Effector memory CD8-positive, alpha-beta T cell (primary cell): ENCODE measurements at regions not wholly inside any gene's neighbourhood (a gene's known extent, or its start where the extent isn't known, plus 50 kb on each side); places are given as distances from the start of the nearest gene placed in this dataset.
"Not testable (repeated sequence)": the region's sequence is repeated elsewhere in the genome, so short reads cannot be mapped to it uniquely, and the experiment has no call there.

Experiments
- ATAC-seq: fragments of 150-1000 bp; cut with Tn5 transposase; replicated peaks from 2 replicates; pipeline ENCODE4 v1.10.0; 2021; ENCODE audit warnings: mild to moderate bottlenecking, moderate library complexity
- DNase-seq, 3 experiments: peaks; one replicate each; pipeline ENCODE4 v3.0.0; 2021
- H3K27ac Mint-ChIP-seq, 2 donors: one replicate each; pipeline ENCODE4 v1.8.0; 2022; ENCODE audit warnings: mild to moderate bottlenecking in 2 of 2, mixed read lengths in 2 of 2, moderate library complexity in 2 of 2
- H3K27me3 Mint-ChIP-seq, 2 donors: one replicate each; pipeline ENCODE4 v1.8.0; 2022; ENCODE audit warnings: mixed read lengths in 2 of 2
- H3K36me3 Mint-ChIP-seq: one replicate; pipeline ENCODE4 v1.8.0; 2022; ENCODE audit warnings: mild to moderate bottlenecking, moderate library complexity, mixed read lengths; ENCODE audit not compliant: insufficient read depth
- H3K4me1 Mint-ChIP-seq, 2 donors: one replicate each; pipeline ENCODE4 v1.8.0; 2022; ENCODE audit warnings: low read depth in 2 of 2, mixed read lengths in 2 of 2
- H3K4me3 Mint-ChIP-seq, 2 donors: one replicate each; pipeline ENCODE4 v1.8.0; 2022; ENCODE audit warnings: mild to moderate bottlenecking in 2 of 2, mixed read lengths in 2 of 2, moderate library complexity in 2 of 2
- H3K9me3 Mint-ChIP-seq, 2 donors: one replicate each; pipeline ENCODE4 v1.8.0; 2022; ENCODE audit warnings: mixed read lengths in 2 of 2

DNA sequence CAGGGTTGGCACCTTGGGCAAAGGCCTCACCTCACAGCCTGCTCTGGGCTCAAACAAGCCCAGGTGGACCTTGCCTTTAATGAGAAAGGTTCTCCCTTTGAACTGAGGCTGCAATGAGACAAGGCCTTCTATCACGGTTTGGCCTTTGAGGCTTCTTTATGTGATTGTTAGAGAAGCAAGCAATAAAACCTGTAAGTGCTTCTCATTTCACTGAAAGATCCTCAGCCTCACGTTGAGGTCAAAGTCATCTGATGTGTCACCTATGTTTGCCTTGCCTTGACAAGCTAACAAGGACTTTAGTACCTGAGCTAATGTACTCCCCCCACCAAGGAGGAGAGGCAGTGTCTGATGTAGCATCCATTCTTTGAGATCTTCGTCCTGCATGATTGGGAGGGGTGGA lies 155.9 kb upstream of the RBM19 start:
- ATAC-seq, result no peak
- H3K27ac Mint-ChIP-seq, result no peak overlapping the region
- H3K4me3 Mint-ChIP-seq, result no peak overlapping the region

DNA sequence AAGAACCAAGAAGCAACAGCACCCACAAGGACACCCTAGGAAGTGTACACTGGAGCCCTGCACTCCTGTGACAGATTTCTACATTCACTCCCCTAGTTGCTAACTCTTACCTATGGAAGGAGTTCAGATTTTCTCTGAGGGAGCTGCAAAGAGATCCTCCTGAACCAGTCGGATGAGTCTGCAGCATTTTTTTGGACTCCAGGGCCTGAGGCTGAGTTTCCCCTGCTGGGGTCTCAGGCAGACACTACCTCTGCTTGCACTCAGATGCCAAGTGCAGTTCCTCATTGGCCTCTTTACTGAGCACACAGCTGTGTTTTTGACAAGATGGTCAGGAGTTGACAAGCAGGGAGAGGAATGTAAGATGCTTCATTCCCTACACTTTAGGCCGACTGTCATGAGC lies 153.2 kb upstream of the RBM19 start:
- Mint-ChIP-seq H3K36me3 (no peaks in the 10 kb centered on the region), H3K9me3 (no peaks in the 10 kb centered on the region), H3K4me3 (no peak overlapping the region), H3K27me3 (no peaks in the 10 kb centered on the region), H3K27ac (no peak overlapping the region), H3K4me1 (no peaks in the 10 kb centered on the region)
- no peak for ATAC-seq
- DNase-seq, result no peak

More for the DNA sequence above, 155.9 kb upstream of the RBM19 start:
- H3K27me3 Mint-ChIP-seq, result no peaks in the 10 kb centered on the region
- H3K9me3 Mint-ChIP-seq, result no peaks in the 10 kb centered on the region
- no peak for DNase-seq
- H3K4me1 Mint-ChIP-seq, result no peaks in the 10 kb centered on the region
- no peaks in the 10 kb centered on the region for H3K36me3 Mint-ChIP-seq

DNA sequence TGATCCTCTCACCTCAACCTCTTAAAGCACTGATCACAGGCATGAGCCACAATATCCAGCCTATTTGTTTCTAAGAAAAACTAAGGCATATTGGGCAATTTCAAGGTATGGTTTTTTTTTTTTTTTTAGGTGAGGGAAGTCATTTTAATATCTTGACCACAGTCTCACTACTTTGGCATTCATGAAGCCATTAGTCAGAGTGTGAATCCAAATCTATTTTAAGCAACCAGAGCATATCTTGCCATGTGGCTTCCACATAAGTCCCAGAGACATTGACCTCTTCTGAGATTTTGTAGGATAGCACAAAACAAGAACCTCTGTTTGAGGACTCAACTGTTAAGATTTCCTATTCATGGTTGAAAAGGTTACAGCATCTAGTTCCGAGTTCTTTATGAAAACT lies 130.3 kb upstream of the RBM19 start:
- Mint-ChIP-seq H3K36me3 (no peaks in the 10 kb centered on the region), H3K27ac (no peak overlapping the region), H3K4me1 (no peaks in the 10 kb centered on the region), H3K4me3 (no peak overlapping the region), H3K27me3 (no peaks in the 10 kb centered on the region), H3K9me3 (peaks cover 0 to 4% of the 10 kb centered on the region in 2 donors)
- DNase-seq (no peak), ATAC-seq (no peak)

DNA sequence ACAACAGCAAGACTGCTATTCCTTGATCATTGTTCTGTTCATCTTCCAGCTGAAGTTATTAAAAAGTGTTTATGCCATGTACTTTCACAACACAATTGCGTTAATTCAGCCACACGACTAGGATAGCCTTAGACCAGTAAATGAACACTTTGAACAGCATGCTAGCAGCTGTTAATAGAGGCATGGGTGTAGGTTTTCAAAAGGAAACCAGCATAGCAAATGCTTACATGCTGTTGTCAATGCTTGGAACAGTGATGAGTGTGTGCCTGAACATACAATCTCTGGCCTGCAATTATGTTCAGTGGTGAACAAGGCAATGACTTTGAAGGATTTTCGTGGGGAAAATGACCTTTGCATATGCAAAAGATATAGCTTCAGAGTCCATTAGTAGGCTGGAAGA lies 127.4 kb upstream of the RBM19 start:
- Mint-ChIP-seq H3K9me3 (peaks cover 0 to 2% of the 10 kb centered on the region in 2 donors), H3K27ac (no peak overlapping the region), H3K4me1 (no peaks in the 10 kb centered on the region)

DNA sequence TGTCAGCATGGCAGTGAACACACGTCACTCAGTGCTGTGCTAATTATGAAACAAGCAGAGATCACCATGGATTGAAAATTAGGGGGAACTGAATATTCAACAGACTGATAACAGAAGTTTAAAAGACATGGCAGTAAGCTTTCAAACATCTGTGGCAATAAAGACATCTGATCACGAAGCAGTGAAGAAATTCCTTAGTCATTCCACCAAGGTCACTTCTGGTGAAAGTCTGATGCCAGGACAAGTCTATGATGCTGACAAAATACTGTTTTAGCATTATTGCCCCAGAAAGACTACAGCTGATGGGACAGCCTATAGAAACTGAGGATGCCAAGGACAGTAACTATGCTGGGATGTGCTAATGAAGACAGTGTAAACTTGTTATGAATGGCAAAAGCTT lies 126.9 kb upstream of the RBM19 start:
- Mint-ChIP-seq H3K36me3 (no peaks in the 10 kb centered on the region), H3K9me3 (peaks cover 0 to 2% of the 10 kb centered on the region in 2 donors), H3K4me1 (no peaks in the 10 kb centered on the region), H3K27me3 (no peaks in the 10 kb centered on the region), H3K4me3 (no peak overlapping the region), H3K27ac (no peak overlapping the region)
- no peak for DNase-seq
- ATAC-seq, result no peak

More for the DNA sequence above, 127.4 kb upstream of the RBM19 start:
- H3K27me3 Mint-ChIP-seq, result no peaks in the 10 kb centered on the region
- no peak overlapping the region for H3K4me3 Mint-ChIP-seq
- DNase-seq (no peak), ATAC-seq (no peak)
- no peaks in the 10 kb centered on the region for H3K36me3 Mint-ChIP-seq

DNA sequence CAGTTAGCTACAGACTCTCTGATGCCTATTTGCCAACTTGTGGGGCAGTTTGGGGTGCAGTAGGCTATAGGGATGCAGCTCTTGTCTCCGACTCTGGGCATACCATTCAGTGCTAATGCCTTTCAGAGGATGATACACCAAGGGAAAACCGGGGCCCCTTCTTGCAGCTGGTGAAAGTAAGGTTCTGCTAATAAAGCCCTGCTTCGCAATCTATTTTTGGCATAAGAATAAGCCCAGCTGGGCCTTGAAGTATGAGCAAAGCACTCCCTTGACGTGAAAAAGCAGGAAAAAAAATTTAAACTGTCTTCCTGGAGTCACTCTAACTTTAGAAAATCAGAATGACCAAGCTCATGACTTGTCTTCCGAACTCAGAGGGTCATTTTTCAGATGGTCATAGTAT lies 124.1 kb upstream of the RBM19 start:
- no peaks in the 10 kb centered on the region for H3K4me1 Mint-ChIP-seq
- peaks cover 0 to 2% of the 10 kb centered on the region in 2 donors for H3K9me3 Mint-ChIP-seq
- DNase-seq (no peak), ATAC-seq (no peak)
- no peaks in the 10 kb centered on the region for H3K27me3 Mint-ChIP-seq
- no peak overlapping the region for H3K4me3 Mint-ChIP-seq
- no peak overlapping the region for H3K27ac Mint-ChIP-seq
- H3K36me3 Mint-ChIP-seq, result no peaks in the 10 kb centered on the region

DNA sequence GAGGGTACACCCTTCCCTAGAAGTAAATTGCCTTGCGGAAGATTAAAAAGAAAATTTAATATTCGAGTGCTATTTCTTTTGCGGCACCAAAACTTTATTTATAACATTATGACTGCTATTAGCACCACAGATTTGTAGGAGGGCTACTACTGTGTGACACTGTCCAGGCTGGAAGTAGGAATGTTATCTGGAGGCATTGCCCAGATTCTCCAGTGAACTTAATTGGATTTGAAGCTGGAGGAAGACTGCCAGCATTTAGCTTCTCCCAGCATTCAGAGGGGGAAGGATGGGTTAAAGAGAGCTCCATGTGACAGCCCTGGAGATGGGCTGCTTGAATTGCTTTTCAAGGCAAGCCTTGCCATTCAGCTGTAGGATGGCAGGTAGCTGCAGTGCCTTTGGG lies 107.0 kb upstream of the RBM19 start:
- H3K27ac Mint-ChIP-seq, result no peak overlapping the region
- DNase-seq (no peak), ATAC-seq (no peak)
- no peak overlapping the region for H3K4me3 Mint-ChIP-seq
- H3K9me3 Mint-ChIP-seq, result peaks cover 0 to 2% of the 10 kb centered on the region in 2 donors
- peaks cover 6 to 42% of the 10 kb centered on the region in 2 donors for H3K27me3 Mint-ChIP-seq
- H3K36me3 Mint-ChIP-seq, result no peaks in the 10 kb centered on the region
- no peaks in the 10 kb centered on the region for H3K4me1 Mint-ChIP-seq

DNA sequence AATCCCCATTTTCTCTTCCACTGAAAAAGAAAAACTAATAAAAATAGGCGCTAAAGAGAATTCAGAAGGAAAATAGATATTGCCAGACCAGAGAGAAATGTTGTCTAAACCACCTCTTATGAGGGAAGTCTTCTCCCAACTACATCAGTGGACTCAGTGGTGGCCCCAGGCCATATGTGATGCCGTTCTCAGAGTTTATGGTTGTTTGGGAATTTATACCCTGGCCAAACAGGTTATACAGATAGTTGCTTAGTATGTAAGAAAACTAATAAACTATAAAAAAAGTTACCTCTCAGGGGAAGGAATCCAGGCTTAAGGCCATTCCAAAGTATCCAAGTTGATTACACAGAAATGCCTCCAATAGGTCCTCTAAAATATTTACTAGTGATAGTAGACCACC lies 103.4 kb upstream of the RBM19 start:
- Mint-ChIP-seq H3K9me3 (peaks cover 0 to 5% of the 10 kb centered on the region in 2 donors), H3K4me1 (no peaks in the 10 kb centered on the region), H3K36me3 (no peaks in the 10 kb centered on the region), H3K27me3 (peaks cover 18 to 46% of the 10 kb centered on the region in 2 donors), H3K4me3 (no peak overlapping the region), H3K27ac (no peak overlapping the region)
- DNase-seq (no peak), ATAC-seq (no peak)

DNA sequence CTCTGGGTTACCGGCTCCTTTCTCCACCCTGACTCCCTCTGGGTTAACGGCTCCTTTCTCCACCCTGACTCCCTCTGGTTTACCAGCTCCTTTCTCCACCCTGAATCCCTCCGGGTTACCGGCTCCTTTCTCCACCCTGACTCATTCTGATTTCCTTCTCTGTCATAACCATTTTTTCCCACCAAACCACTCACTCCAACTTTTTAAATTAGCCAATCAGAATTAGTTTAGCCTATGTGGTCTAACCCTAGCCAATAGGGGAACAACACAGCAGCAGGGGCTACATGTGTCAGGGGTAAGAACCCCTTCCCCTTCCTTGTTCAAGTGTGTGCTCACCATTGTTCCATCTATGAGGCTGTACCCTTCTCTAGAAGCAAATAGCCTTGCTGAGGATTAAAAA lies 98.4 kb upstream of the RBM19 start:
- no peak for DNase-seq
- H3K9me3 Mint-ChIP-seq, result peaks cover 0 to 4% of the 10 kb centered on the region in 2 donors
- H3K4me3 Mint-ChIP-seq, result no peak overlapping the region
- peaks cover 13 to 29% of the 10 kb centered on the region in 2 donors for H3K27me3 Mint-ChIP-seq
- no peaks in the 10 kb centered on the region for H3K36me3 Mint-ChIP-seq
- ATAC-seq, result no peak
- H3K4me1 Mint-ChIP-seq, result no peaks in the 10 kb centered on the region
- H3K27ac Mint-ChIP-seq, result no peak overlapping the region

DNA sequence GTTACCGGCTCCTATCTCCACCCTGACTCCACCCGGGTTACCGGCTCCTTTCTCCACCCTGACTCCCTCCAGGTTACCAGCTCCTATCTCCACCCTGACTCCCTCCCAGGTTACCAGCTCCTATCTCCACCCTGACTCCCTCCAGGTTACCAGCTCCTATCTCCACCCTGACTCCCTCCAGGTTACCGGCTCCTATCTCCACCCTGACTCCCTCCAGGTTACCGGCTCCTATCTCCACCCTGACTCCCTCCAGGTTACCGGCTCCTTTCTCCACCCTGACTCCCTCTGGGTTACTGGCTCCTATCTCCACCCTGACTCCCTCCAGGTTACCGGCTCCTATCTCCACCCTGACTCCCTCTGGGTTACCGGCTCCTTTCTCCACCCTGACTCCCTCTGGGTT lies 97.9 kb upstream of the RBM19 start:
- H3K9me3 Mint-ChIP-seq, DNase-seq, H3K27ac Mint-ChIP-seq, H3K4me1 Mint-ChIP-seq, H3K36me3 Mint-ChIP-seq, ATAC-seq, H3K4me3 Mint-ChIP-seq: not testable (repeated sequence)
- peaks cover 13 to 29% of the 10 kb centered on the region in 2 donors for H3K27me3 Mint-ChIP-seq

DNA sequence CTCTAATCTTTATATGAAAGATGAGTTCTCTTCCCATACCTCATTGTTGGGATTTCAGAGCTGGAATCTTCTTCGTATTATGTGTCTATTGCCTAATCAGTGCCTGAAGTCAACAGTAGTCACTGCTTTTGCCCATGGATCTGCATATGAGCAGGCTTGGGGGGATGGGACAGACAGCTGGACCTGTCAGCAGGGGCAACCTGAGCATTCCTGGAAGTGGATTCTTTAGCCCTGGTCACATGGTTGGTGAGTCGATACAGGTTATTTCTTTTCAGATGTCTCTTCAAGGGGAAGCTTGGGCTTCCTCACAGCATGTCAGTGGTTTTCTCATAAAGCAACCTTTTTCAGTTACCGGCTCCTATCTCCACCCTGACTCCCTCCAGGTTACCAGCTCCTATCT lies 97.3 kb upstream of the RBM19 start:
- no peaks in the 10 kb centered on the region for H3K4me1 Mint-ChIP-seq
- H3K4me3 Mint-ChIP-seq, result no peak overlapping the region
- no peaks in the 10 kb centered on the region for H3K36me3 Mint-ChIP-seq
- H3K9me3 Mint-ChIP-seq, result peaks cover 0 to 4% of the 10 kb centered on the region in 2 donors
- ATAC-seq, result no peak
- H3K27ac Mint-ChIP-seq, result no peak overlapping the region
- H3K27me3 Mint-ChIP-seq, result peaks cover 13 to 24% of the 10 kb centered on the region in 2 donors
- no peak for DNase-seq

DNA sequence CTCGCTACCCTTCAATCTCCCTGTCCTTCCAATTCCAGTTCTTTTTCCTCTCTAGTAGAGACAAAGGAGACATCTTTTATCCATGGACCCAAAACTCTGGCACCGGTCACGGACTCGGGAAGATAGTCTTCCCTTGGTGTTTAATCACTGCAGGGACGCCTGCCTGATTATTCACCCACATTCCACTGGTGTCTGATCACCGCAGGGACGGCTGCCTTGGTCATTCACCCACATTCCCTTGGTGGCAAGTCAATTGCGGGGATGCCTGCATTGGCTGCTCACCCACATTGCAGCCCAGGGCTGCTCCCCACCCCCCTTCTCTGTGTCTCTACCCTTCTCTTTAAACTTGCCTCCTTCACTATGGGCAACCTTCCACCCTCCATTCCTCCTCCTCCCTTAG lies 90.2 kb upstream of the RBM19 start:
- H3K4me1 Mint-ChIP-seq, H3K9me3 Mint-ChIP-seq, H3K27ac Mint-ChIP-seq, H3K4me3 Mint-ChIP-seq, H3K36me3 Mint-ChIP-seq, DNase-seq, ATAC-seq: not testable (repeated sequence)
- H3K27me3 Mint-ChIP-seq, result peaks cover 9 to 17% of the 10 kb centered on the region in 2 donors

DNA sequence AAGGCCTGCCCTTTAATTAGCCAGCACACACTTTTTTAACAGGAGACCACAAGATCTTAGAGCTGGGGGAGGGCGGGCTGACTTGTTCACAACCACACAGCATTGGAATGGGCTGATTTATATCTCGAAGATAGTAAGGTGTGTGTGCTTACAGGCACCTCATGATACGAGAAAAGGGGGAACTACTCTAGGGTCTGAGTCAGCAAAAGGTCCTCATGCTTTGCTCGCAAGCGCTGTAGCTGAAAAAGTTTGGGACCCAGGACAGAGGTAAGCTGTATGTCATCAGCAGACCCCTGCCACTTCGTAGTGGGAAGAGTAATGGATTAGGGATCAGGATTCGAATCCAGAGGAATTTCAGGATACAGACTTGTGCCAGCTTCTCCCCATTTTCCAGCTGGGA lies 88.9 kb upstream of the RBM19 start:
- DNase-seq, result no peak

DNA sequence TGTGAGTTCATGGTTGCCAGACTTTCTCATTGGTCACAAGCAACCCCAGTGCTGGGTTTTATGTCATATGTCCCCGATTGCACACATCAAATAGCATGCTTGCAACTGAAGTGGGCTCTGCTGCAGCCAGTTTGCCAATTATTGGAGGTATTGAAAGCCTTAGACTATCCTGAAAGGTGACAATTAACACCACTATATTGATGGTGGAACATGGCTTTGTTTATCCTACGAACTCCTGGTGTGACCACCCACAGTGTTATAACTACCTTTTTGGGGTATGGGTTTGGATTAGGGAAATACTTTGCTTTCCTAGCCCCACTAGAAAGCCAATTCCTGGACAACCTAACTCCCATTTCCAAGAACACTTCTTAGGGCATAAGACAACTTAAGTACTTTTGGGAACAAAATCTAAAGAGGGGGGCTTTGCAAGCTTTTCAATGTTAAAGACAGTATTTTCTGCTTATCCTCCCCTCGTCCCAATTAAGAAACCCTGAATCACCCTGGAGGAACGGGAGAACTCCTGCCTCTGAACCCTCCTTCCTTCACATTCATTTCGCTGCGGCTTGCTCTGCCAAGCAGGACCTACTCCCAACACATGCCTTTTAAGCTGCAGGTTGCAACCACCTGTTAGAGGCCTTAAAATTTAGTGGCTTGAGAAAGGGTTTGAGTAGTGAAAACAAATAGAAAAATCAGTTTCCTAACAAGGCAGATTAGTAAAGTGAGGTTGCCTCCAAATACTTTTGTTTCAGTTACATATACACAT lies 80.3 kb upstream of the RBM19 start:
- Mint-ChIP-seq H3K9me3 (peaks cover 0 to 2% of the 10 kb centered on the region in 2 donors), H3K4me3 (no peak overlapping the region), H3K27ac (no peak overlapping the region), H3K4me1 (no peaks in the 10 kb centered on the region), H3K36me3 (no peaks in the 10 kb centered on the region), H3K27me3 (peaks cover 7 to 17% of the 10 kb centered on the region in 2 donors)
- DNase-seq, result no peak
- no peak for ATAC-seq

More for the DNA sequence above, 88.9 kb upstream of the RBM19 start:
- H3K27me3 Mint-ChIP-seq, result peaks cover 9 to 17% of the 10 kb centered on the region in 2 donors
- no peak overlapping the region for H3K27ac Mint-ChIP-seq
- H3K36me3 Mint-ChIP-seq, result no peaks in the 10 kb centered on the region
- no peak overlapping the region for H3K4me3 Mint-ChIP-seq
- H3K9me3 Mint-ChIP-seq, result no peaks in the 10 kb centered on the region
- ATAC-seq, result no peak
- H3K4me1 Mint-ChIP-seq, result no peaks in the 10 kb centered on the region
